Mesenchymal stem cell (in vitro differentiated cells and primary cell): ENCODE measurements at regions not wholly inside any gene's neighbourhood (a gene's known extent, or its start where the extent isn't known, plus 50 kb on each side); places are given as distances from the start of the nearest gene placed in this dataset.
A peak's percentile ranks its signal among the peaks of the same experiment; 100 is the strongest.

Source experiments
- DNase-seq: peaks from one replicate; pipeline ENCODE4 v3.0.0-alpha.2; 2013
- H2AFZ ChIP-seq: one replicate; pipeline ENCODE4 v1.6.1; 2013; ENCODE audit warnings: low read depth, mild to moderate bottlenecking, control low read depth, inconsistent platforms, low read length, moderate library complexity
- H2AK5ac ChIP-seq: 2 replicates; pipeline ENCODE4 v1.6.1; 2013; ENCODE audit warnings: low read length, moderate library complexity, mild to moderate bottlenecking, inconsistent platforms; ENCODE audit not compliant: severe bottlenecking
- H2BK120ac ChIP-seq: one replicate; pipeline ENCODE4 v1.6.1; 2013; ENCODE audit warnings: low read depth, mild to moderate bottlenecking, inconsistent platforms, low read length, moderate library complexity
- H2BK12ac ChIP-seq, 2 experiments: one replicate each; pipeline ENCODE4 v1.6.1; 2013; ENCODE audit warnings: inconsistent platforms in 2 of 2, low read length in 2 of 2, mild to moderate bottlenecking in 2 of 2, moderate library complexity in 2 of 2, control low read depth in 1 of 2
- H2BK15ac ChIP-seq: one replicate; pipeline ENCODE4 v1.6.1; 2013; ENCODE audit warnings: mild to moderate bottlenecking, low read depth, inconsistent platforms; ENCODE audit not compliant: poor library complexity, severe bottlenecking
- H2BK5ac ChIP-seq: 2 replicates; pipeline ENCODE4 v1.6.1; 2013; ENCODE audit warnings: low read depth, mild to moderate bottlenecking, low read length, control low read depth, inconsistent platforms; ENCODE audit not compliant: poor library complexity, severe bottlenecking
- H3K14ac ChIP-seq, 2 experiments: one replicate each; pipeline ENCODE4 v1.6.1; 2013; ENCODE audit warnings: inconsistent platforms in 2 of 2, low read length in 2 of 2, control low read depth in 1 of 2, mild to moderate bottlenecking in 1 of 2, moderate library complexity in 1 of 2
- H3K18ac ChIP-seq, 2 experiments: one replicate each; pipeline ENCODE4 v1.6.1; 2013; ENCODE audit warnings: inconsistent platforms in 2 of 2, low read length in 2 of 2, control low read depth in 1 of 2, low read depth in 1 of 2, mild to moderate bottlenecking in 1 of 2
- H3K23ac ChIP-seq, 2 experiments: one replicate each; pipeline ENCODE4 v1.6.1; 2013; ENCODE audit warnings: inconsistent platforms in 2 of 2, low read length in 2 of 2, mild to moderate bottlenecking in 2 of 2, moderate library complexity in 2 of 2, control low read depth in 1 of 2
- H3K27ac ChIP-seq: 2 replicates; pipeline ENCODE4 v1.5.1; 2013; ENCODE audit warnings: mild to moderate bottlenecking, moderate library complexity, low read length, control low read depth, inconsistent platforms; ENCODE audit not compliant: poor library complexity, severe bottlenecking
- H3K27me3 ChIP-seq, 2 experiments: 2 replicates each; pipeline versions ENCODE4 v1.6.1 to v1.7.0; 2013; ENCODE audit warnings: low read length in 2 of 2, mild to moderate bottlenecking in 2 of 2, moderate library complexity in 2 of 2, control low read depth in 1 of 2, inconsistent platforms in 1 of 2; ENCODE audit not compliant: control insufficient read depth in 1 of 2, insufficient read depth in 1 of 2
- H3K36me3 ChIP-seq, 2 experiments: 2 replicates each; pipeline versions ENCODE4 v1.6.1 to v1.7.0; 2013; ENCODE audit warnings: low read length in 2 of 2, control low read depth in 1 of 2, inconsistent platforms in 1 of 2, low read depth in 1 of 2, mild to moderate bottlenecking in 1 of 2; ENCODE audit not compliant: insufficient read depth in 2 of 2, control insufficient read depth in 1 of 2
- H3K4ac ChIP-seq, 2 experiments: one replicate each; pipeline ENCODE4 v1.6.1; 2013; ENCODE audit warnings: inconsistent platforms in 2 of 2, low read length in 2 of 2, mild to moderate bottlenecking in 2 of 2, moderate library complexity in 2 of 2, control low read depth in 1 of 2, low read depth in 1 of 2
- H3K4me1 ChIP-seq: 2 replicates; pipeline ENCODE4 v1.6.1; 2013; ENCODE audit warnings: low read depth, low read length, control low read depth; ENCODE audit not compliant: control insufficient read depth, insufficient read depth
- H3K4me2 ChIP-seq: 2 replicates; pipeline ENCODE4 v1.6.1; 2013; ENCODE audit warnings: low read length, mild to moderate bottlenecking, inconsistent platforms; ENCODE audit not compliant: poor library complexity, severe bottlenecking
- H3K4me3 ChIP-seq, 2 experiments: 2 replicates each; pipeline versions ENCODE4 v1.5.1 to v1.7.0; 2013; ENCODE audit warnings: low read length in 2 of 2, mild to moderate bottlenecking in 2 of 2, control low read depth in 1 of 2, low read depth in 1 of 2; ENCODE audit not compliant: insufficient read depth in 1 of 2
- H3K79me1 ChIP-seq: replicated peaks from 2 replicates; pipeline ENCODE4 v1.6.1; 2013; ENCODE audit warnings: mild to moderate bottlenecking, control low read depth, low read length, inconsistent platforms; ENCODE audit not compliant: poor library complexity, severe bottlenecking
- H3K9ac ChIP-seq: 2 replicates; pipeline ENCODE4 v1.7.0; 2013; ENCODE audit warnings: mild to moderate bottlenecking, low read length, moderate library complexity
- H3K9me3 ChIP-seq: 2 replicates; pipeline ENCODE4 v1.7.0; 2013; ENCODE audit warnings: mild to moderate bottlenecking, low read length; ENCODE audit not compliant: control insufficient read depth
- H4K8ac ChIP-seq: one replicate; pipeline ENCODE4 v1.6.1; 2013; ENCODE audit warnings: inconsistent platforms, mild to moderate bottlenecking, low read length, moderate library complexity
- H4K91ac ChIP-seq: one replicate; pipeline ENCODE4 v1.6.1; 2013; ENCODE audit warnings: mild to moderate bottlenecking, low read length, inconsistent platforms
- WGBS: methylation state at CpG from one replicate; pipeline ENCODE4 v1.1.7; 2013; ENCODE audit warnings: mixed read lengths; 5-methylcytosine and 5-hydroxymethylcytosine counted together

GRCh38 chr21:35259457-35259856, 210.4 kb upstream of the RUNX1 start:
- H3K4me1 ChIP-seq, result no peaks in the 10 kb centered on the region

GRCh38 chr21:35258521-35258920, 209.4 kb upstream of the RUNX1 start:
- Histone ChIP-seq H2AK5ac (no peak overlapping the region), H3K4ac (no peak overlapping the region), H2BK120ac (no peak overlapping the region), H3K36me3 (no peaks in the 10 kb centered on the region), H3K9me3 (no peaks in the 10 kb centered on the region), H4K8ac (no peak overlapping the region), H2BK5ac (no peak overlapping the region), H3K4me3 (no peak overlapping the region), H3K23ac (no peak overlapping the region), H4K91ac (no peak overlapping the region), H2AFZ (no peak overlapping the region), H3K79me1 (no peaks in the 10 kb centered on the region), H2BK12ac (peak overlapping the region in 1 of 2 experiments; percentile 15), H3K4me1 (no peaks in the 10 kb centered on the region), H3K9ac (no peak overlapping the region), H3K14ac (no peak overlapping the region), H3K18ac (no peak overlapping the region), H2BK15ac (no peak overlapping the region), H3K27me3 (no peaks in the 10 kb centered on the region), H3K27ac (no peak overlapping the region), H3K4me2 (no peak overlapping the region)
- no peak for DNase-seq
- 96% methylated on average over 6 of the region's 6 CpGs for WGBS

More at GRCh38 chr21:35259457-35259856, 210.4 kb upstream of the RUNX1 start:
- Histone ChIP-seq H3K14ac (no peak overlapping the region), H3K4ac (no peak overlapping the region), H3K27ac (no peak overlapping the region), H3K18ac (no peak overlapping the region), H3K27me3 (no peaks in the 10 kb centered on the region), H2AK5ac (no peak overlapping the region), H3K79me1 (no peaks in the 10 kb centered on the region), H3K4me2 (no peak overlapping the region), H4K91ac (no peak overlapping the region), H3K9me3 (no peaks in the 10 kb centered on the region), H3K36me3 (no peaks in the 10 kb centered on the region), H3K9ac (no peak overlapping the region), H3K23ac (no peak overlapping the region), H2BK12ac (peak overlapping the region; percentile 24 to 51), H3K4me3 (no peak overlapping the region), H2BK15ac (no peak overlapping the region), H2AFZ (no peak overlapping the region), H2BK120ac (no peak overlapping the region), H2BK5ac (no peak overlapping the region), H4K8ac (no peak overlapping the region)
- WGBS, result 100% methylated on average over 2 of the region's 2 CpGs
- DNase-seq, result no peak

- no peak overlapping the region for H2BK120ac ChIP-seq
- no peaks in the 10 kb centered on the region for H3K4me1 ChIP-seq
- peak overlapping the region; percentile 89 for H3K9ac ChIP-seq
- no peaks in the 10 kb centered on the region for H3K36me3 ChIP-seq
- no peak overlapping the region for H2BK15ac ChIP-seq
- H3K27me3 ChIP-seq, result no peaks in the 10 kb centered on the region
- H2AFZ ChIP-seq, result no peak overlapping the region
- H3K27ac ChIP-seq, result peak overlapping the region; percentile 83
- WGBS, result 10% methylated on average over 2 of the region's 2 CpGs
- no peak overlapping the region for H3K4me2 ChIP-seq
- no peaks in the 10 kb centered on the region for H3K9me3 ChIP-seq
- H3K4ac ChIP-seq, result no peak overlapping the region
- H2BK5ac ChIP-seq, result no peak overlapping the region
- H3K79me1 ChIP-seq, result no peaks in the 10 kb centered on the region
- no peak overlapping the region for H4K8ac ChIP-seq
- H3K4me3 ChIP-seq, result peak overlapping the region in 1 of 2 experiments; percentile 59
- no peak overlapping the region for H3K18ac ChIP-seq
- no peak overlapping the region for H4K91ac ChIP-seq
- H3K14ac ChIP-seq, result no peak overlapping the region
- H3K23ac ChIP-seq, result no peak overlapping the region
- no peak overlapping the region for H2AK5ac ChIP-seq
- no peak overlapping the region for H2BK12ac ChIP-seq
- DNase-seq, result peak; percentile 90
These were observed 208.3 kb upstream of the RUNX1 start for GRCh38 chr21:35257413-35257812.

GRCh38 chr21:35256468-35256988, 207.4 kb upstream of the RUNX1 start:
- no peak overlapping the region for H4K91ac ChIP-seq
- peak overlapping the region; percentile 89 for H3K9ac ChIP-seq
- H3K9me3 ChIP-seq, result no peaks in the 10 kb centered on the region
- peak overlapping the region in 1 of 2 experiments; percentile 59 for H3K4me3 ChIP-seq
- H2BK15ac ChIP-seq, result no peak overlapping the region
- no peaks in the 10 kb centered on the region for H3K4me1 ChIP-seq
- peak; percentile 98 for DNase-seq
- WGBS, result 5% methylated on average over 10 of the region's 10 CpGs
- no peaks in the 10 kb centered on the region for H3K79me1 ChIP-seq
- no peak overlapping the region for H2BK12ac ChIP-seq
- H3K27me3 ChIP-seq, result no peaks in the 10 kb centered on the region
- no peak overlapping the region for H2AK5ac ChIP-seq
- no peak overlapping the region for H2AFZ ChIP-seq
- H3K36me3 ChIP-seq, result no peaks in the 10 kb centered on the region
- no peak overlapping the region for H2BK5ac ChIP-seq
- H3K18ac ChIP-seq, result no peak overlapping the region
- peak overlapping the region; percentile 37 for H3K4me2 ChIP-seq
- no peak overlapping the region for H3K23ac ChIP-seq
- no peak overlapping the region for H3K4ac ChIP-seq
- H3K14ac ChIP-seq, result no peak overlapping the region
- no peak overlapping the region for H4K8ac ChIP-seq
- peak overlapping the region; percentile 79 for H3K27ac ChIP-seq
- H2BK120ac ChIP-seq, result peak overlapping the region; percentile 9
